Stimulated activated effector memory CD8-positive, alpha-beta T cell treated with anti-CD3 and anti-CD28 coated beads, Interleukin-12 subunit alpha, Interleukin-12 subunit beta, amount 100 ng/mL, for 72 hours (primary cell): ENCODE measurements at regions not wholly inside any gene's neighbourhood (a gene's known extent, or its start where the extent isn't known, plus 50 kb on each side); places are given as distances from the start of the nearest gene placed in this dataset.

Experiments used
- ATAC-seq: fragments of 150-1000 bp; cut with Tn5 transposase; 2 replicates; pipeline ENCODE4 v1.10.0; 2021
- DNase-seq, 2 donors: peaks; one replicate each; pipeline ENCODE4 v3.0.0; 2021 to 2022; ENCODE audit warnings: low spot score in 2 of 2
- H3K27ac Mint-ChIP-seq: one replicate; pipeline ENCODE4 v1.8.0; 2022; ENCODE audit warnings: mild to moderate bottlenecking, mixed read lengths
- H3K36me3 Mint-ChIP-seq: one replicate; pipeline ENCODE4 v1.8.0; 2022; ENCODE audit warnings: mild to moderate bottlenecking, mixed read lengths
- H3K4me1 Mint-ChIP-seq: one replicate; pipeline ENCODE4 v1.8.0; 2022; ENCODE audit warnings: mixed read lengths
- H3K4me3 Mint-ChIP-seq: one replicate; pipeline ENCODE4 v1.8.0; 2022; ENCODE audit warnings: mild to moderate bottlenecking, mixed read lengths
- H3K9me3 Mint-ChIP-seq: one replicate; pipeline ENCODE4 v1.8.0; 2022; ENCODE audit warnings: mixed read lengths

DNA sequence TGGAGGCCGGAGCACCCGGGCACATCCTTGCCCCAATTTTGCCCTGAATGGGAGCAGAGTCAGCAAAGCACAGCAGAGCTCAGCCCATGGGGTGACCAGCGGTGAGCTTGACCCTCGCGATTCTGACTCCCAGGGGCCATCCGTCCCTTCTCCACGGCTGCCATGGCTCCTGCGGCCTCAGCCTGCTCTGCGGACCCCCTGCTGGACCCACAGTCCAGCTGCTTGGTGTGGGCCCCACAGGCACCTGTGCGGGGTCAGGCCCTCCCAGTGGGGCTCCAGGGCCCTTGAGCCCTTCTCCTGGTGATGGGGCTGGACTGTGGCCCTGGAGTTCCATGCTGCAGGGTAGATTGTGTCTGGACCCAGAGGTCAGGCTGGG is 144.2 kb downstream of the ENGASE start:
- peaks cover 6% of the 10 kb centered on the region for H3K36me3 Mint-ChIP-seq
- H3K9me3 Mint-ChIP-seq, result no peaks in the 10 kb centered on the region
- DNase-seq (no peak), ATAC-seq (no peak)
- no peak overlapping the region for H3K4me3 Mint-ChIP-seq
- peaks cover 8% of the 10 kb centered on the region for H3K4me1 Mint-ChIP-seq
- no peak overlapping the region for H3K27ac Mint-ChIP-seq

DNA sequence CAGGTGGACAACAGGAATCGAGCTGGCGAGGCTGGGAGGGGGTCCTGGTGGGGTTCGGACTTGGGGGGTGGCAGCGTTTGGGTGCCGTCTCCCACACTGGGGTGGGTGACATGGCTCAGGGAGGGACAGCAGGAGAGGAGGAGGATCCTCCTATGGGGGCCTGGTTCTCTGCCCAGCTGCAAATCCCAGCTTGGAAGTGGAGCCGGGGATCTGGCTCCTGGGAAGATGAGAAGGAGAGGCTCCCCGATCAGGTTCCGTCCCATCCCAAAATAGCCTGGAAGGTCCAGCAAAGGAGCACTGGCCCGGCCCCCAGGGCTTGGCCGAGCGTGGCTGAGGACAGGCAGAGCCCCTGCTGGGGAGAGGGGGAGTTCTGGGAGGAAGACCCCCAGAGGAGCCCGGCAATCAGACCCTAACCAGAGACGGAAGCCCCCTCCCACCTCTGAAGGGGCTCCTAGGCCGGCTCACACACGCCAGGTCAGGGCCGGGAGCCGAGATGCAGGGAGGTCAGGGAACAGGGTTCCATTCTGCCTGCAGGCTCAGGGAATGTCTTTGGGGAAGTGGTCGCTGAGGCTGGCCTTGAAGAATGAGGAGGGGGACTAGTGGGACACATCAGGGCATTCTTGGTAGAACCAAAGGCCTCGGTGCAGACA is 143.7 kb downstream of the ENGASE start:
- Mint-ChIP-seq H3K4me1 (peaks cover 8% of the 10 kb centered on the region), H3K27ac (no peak overlapping the region), H3K9me3 (no peaks in the 10 kb centered on the region), H3K4me3 (no peak overlapping the region), H3K36me3 (peaks cover 6% of the 10 kb centered on the region)
- DNase-seq (no peak), ATAC-seq (no peak)

GRCh38 chr17:79217473-79218135 is 143.0 kb downstream of the ENGASE start:
- Mint-ChIP-seq H3K4me3 (no peak overlapping the region), H3K4me1 (peaks cover 8% of the 10 kb centered on the region), H3K27ac (no peak overlapping the region), H3K9me3 (no peaks in the 10 kb centered on the region), H3K36me3 (peaks cover 6% of the 10 kb centered on the region)
- ATAC-seq (no peak), DNase-seq (no peak)

- Mint-ChIP-seq H3K9me3 (no peaks in the 10 kb centered on the region), H3K27ac (no peak overlapping the region), H3K36me3 (peaks cover 6% of the 10 kb centered on the region), H3K4me3 (no peak overlapping the region), H3K4me1 (peaks cover 8% of the 10 kb centered on the region)
- DNase-seq, result no peak
- no peak for ATAC-seq
These were observed 142.2 kb downstream of the ENGASE start for GRCh38 chr17:79216826-79217225.

DNA sequence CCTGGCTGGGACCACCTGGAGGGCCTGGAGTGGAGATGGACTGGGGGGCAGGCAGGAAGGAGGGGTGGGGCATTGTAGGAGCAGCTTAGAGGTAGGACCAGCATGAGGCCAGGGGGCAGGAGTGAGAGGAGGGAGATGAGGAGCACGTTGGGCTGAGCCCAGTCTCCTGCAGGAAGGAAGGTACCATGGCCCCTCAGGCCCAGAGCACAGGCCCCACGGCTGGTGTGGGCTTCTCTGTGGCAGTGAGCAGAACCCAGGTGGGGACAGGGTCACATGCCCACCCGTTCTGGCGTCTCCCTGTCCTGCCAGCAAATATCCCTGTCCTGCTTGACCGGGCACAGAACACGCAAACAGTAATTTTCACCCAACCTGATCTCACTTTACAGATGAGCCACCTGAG is 141.8 kb downstream of the ENGASE start:
- H3K27ac Mint-ChIP-seq, result no peak overlapping the region
- H3K4me1 Mint-ChIP-seq, result peaks cover 8% of the 10 kb centered on the region
- ATAC-seq (no peak), DNase-seq (no peak)
- H3K4me3 Mint-ChIP-seq, result no peak overlapping the region
- H3K36me3 Mint-ChIP-seq, result peaks cover 6% of the 10 kb centered on the region
- no peaks in the 10 kb centered on the region for H3K9me3 Mint-ChIP-seq

DNA sequence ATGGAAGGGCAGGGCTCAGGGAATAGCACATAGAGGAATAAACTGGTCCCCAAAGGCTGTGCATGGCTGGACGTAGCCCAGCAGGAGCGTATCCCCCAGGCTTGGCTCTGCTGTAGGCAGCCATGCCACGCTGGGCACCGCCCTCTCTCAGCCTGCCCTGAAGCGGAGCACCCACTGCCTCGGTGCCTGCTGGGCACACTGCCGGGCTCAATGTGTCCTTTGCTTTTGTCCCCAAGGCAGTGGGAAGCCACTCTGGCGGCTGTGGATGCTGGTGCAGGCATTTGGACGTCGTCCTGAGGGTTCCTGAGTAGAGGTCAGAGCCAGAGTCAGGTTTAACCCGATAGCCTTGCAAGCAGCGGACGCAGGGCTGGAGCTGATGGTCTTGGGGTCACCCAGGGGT is 141.0 kb downstream of the ENGASE start:
- peaks cover 4% of the 10 kb centered on the region for H3K36me3 Mint-ChIP-seq
- H3K9me3 Mint-ChIP-seq, result no peaks in the 10 kb centered on the region
- no peak overlapping the region for H3K27ac Mint-ChIP-seq
- no peak overlapping the region for H3K4me3 Mint-ChIP-seq
- peaks cover 6% of the 10 kb centered on the region for H3K4me1 Mint-ChIP-seq
- DNase-seq (no peak), ATAC-seq (no peak)

DNA sequence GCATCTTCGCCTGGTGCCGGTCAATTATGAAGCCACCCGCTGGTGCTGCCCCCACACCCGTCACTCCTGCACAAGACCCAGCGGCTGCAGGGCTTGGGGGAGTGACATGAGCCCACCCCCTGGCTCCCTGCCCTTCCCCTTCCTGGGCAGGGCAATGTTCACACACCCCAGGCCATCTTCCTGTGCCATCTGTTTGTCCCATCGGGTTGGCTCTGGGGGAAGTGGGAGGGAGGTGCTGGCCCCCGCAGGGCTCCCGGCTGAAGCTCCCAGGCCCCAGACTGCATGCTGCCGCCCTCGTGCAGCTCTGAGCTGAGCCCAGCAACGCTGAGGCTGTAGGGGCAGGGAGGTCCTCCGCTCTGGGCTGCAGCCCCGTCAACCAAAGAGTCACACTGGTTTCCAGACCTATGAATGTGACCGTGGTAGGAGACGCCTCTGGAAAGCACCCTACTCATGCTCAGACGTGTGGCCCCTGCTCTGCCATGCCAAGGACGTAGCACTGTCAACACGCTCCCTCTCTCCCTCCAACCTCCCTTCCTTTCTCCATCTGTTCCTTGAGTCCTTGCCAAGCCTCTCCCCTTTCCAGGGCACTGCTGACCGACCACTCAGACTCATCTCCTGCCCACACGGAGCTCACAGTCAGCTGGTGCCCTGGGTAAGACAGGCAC is 140.4 kb downstream of the ENGASE start:
- no peaks in the 10 kb centered on the region for H3K9me3 Mint-ChIP-seq
- DNase-seq, result no peak
- no peak overlapping the region for H3K4me3 Mint-ChIP-seq
- no peaks in the 10 kb centered on the region for H3K36me3 Mint-ChIP-seq
- no peak for ATAC-seq
- H3K27ac Mint-ChIP-seq, result no peak overlapping the region
- peaks cover under 1% of the 10 kb centered on the region for H3K4me1 Mint-ChIP-seq

- no peak for DNase-seq
- Mint-ChIP-seq H3K9me3 (no peaks in the 10 kb centered on the region), H3K27ac (no peak overlapping the region), H3K36me3 (no peaks in the 10 kb centered on the region), H3K4me1 (no peaks in the 10 kb centered on the region), H3K4me3 (no peak overlapping the region)
- ATAC-seq, result no peak
These were observed 139.8 kb downstream of the ENGASE start for GRCh38 chr17:79214459-79214858.

GRCh38 chr17:79213305-79213704 is 138.7 kb downstream of the ENGASE start:
- Mint-ChIP-seq H3K4me3 (no peak overlapping the region), H3K9me3 (no peaks in the 10 kb centered on the region), H3K4me1 (no peaks in the 10 kb centered on the region), H3K27ac (no peak overlapping the region), H3K36me3 (no peaks in the 10 kb centered on the region)
- DNase-seq (no peak), ATAC-seq (no peak)

DNA sequence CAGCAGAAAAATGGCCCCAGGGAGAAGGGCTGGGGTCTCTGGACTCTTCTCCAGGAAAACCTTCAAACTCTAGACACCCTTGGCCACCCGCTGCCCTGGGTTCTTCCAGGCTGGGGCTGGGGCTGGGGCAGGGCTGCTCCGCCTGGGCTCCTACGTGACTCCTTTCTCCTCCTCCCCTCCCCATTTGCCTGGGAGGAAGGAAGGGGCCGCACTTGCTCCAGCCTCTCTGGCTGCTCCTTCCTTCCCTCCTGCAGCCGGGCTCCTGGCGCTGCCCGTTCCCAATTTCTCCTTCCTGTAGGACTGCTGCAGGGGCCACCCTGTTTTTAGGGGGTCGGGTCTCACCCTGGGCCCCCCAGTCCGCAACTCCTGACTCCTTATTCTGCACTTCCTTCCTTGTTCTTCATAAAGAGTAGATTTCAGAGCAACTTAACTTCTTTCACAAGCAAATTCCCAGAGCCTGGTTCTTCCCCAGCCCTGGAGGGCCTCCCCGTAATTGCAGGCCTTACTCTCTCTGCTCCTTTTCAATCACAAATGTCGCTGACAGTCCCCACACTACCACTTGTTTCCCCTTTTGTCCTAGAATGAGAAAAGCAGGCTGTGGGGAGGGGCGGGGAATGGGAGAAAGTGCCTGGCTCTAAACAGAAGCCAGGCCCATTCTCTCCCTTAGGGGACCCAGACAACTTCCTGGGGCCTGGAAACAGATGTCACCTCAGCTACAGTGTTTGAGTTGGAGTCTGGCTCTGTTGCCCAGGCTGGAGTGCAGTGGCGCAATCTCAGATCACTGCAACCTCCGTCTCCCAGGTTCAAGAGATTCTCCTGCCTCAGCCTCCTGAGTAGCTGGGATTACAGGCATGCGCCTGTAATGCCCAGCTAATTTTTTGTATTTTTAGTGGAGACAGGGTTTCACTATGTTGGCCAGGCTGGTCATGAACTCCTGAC is 137.8 kb downstream of the ENGASE start:
- no peak overlapping the region for H3K27ac Mint-ChIP-seq
- no peaks in the 10 kb centered on the region for H3K9me3 Mint-ChIP-seq
- H3K4me3 Mint-ChIP-seq, result no peak overlapping the region
- no peaks in the 10 kb centered on the region for H3K4me1 Mint-ChIP-seq
- DNase-seq (no peak), ATAC-seq (no peak)
- H3K36me3 Mint-ChIP-seq, result no peaks in the 10 kb centered on the region

DNA sequence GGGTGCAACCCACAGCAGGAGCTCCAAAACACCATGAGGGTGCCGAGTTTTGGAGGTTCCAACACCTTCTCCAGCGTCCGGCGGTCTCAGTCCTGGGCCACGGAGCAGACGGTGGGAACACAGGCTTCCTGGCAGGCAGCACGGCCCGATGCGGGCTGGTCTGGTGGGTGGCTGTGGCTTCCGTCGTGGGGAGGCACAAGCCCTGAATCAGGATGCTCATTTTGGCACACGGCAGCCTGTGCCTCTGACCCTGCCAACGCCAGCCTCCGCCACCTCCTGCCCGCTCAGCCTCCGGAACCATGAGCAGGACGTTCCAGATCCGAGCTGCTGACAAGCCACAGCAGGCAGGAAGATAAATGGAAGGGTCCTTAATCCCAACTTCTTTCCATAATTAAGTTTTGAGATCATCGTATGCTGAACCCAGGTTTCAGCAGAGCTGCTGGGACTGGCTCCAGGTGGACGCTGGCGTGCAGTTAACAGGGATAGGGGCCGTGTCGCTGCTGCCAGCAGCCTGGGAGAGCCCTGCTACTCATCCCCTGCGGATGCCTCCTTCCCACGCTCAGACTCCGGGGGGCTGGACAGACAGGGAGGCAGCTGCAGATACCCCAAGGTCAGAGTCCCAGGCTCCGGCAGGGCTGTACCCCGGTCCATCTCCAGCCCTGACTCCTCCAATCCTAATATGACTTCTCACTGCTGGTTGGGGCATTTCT is 136.6 kb downstream of the ENGASE start:
- ATAC-seq (no peak), DNase-seq (no peak)
- Mint-ChIP-seq H3K36me3 (no peaks in the 10 kb centered on the region), H3K27ac (no peak overlapping the region), H3K9me3 (no peaks in the 10 kb centered on the region), H3K4me1 (no peaks in the 10 kb centered on the region), H3K4me3 (no peak overlapping the region)

GRCh38 chr17:79210638-79211037 is 136.0 kb downstream of the ENGASE start:
- ATAC-seq (no peak), DNase-seq (no peak)
- H3K4me1 Mint-ChIP-seq, result no peaks in the 10 kb centered on the region
- H3K4me3 Mint-ChIP-seq, result no peak overlapping the region
- H3K27ac Mint-ChIP-seq, result no peak overlapping the region
- no peaks in the 10 kb centered on the region for H3K36me3 Mint-ChIP-seq
- no peaks in the 10 kb centered on the region for H3K9me3 Mint-ChIP-seq

GRCh38 chr17:79207960-79208359 is 133.3 kb downstream of the ENGASE start:
- Mint-ChIP-seq H3K4me1 (no peaks in the 10 kb centered on the region), H3K4me3 (no peak overlapping the region), H3K36me3 (no peaks in the 10 kb centered on the region), H3K9me3 (no peaks in the 10 kb centered on the region), H3K27ac (no peak overlapping the region)
- no peak for ATAC-seq
- DNase-seq, result no peak

DNA sequence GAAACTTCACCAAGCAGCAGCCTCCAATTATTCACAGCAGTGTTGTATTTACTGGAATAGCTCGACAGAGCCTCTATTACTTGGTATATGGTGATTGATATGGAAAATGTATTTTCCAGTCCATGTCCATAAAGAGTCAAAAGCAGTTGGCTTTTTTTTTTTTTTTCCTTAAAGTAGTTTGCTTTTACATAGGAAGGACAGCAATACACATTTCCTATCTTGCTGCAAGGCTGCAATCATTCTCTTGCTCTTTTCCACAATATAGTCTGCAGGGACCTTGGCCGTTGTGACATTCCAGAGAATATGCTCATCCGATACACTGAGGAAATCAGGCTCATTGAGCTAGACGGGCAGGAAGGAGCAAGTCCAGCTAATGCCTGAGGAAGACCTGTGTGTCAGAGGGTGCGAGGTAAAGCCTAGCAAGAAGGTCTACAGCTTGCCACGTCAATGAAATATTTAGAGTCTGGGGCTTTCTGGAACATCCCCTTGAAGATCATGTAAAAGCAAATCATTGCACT is 131.1 kb downstream of the ENGASE start:
- no peaks in the 10 kb centered on the region for H3K9me3 Mint-ChIP-seq
- no peak for ATAC-seq
- no peaks in the 10 kb centered on the region for H3K4me1 Mint-ChIP-seq
- H3K4me3 Mint-ChIP-seq, result no peak overlapping the region
- H3K27ac Mint-ChIP-seq, result no peak overlapping the region
- no peaks in the 10 kb centered on the region for H3K36me3 Mint-ChIP-seq
- no peak for DNase-seq

- no peak overlapping the region for H3K27ac Mint-ChIP-seq
- no peaks in the 10 kb centered on the region for H3K4me1 Mint-ChIP-seq
- DNase-seq (no peak), ATAC-seq (no peak)
- no peaks in the 10 kb centered on the region for H3K9me3 Mint-ChIP-seq
- H3K36me3 Mint-ChIP-seq, result no peaks in the 10 kb centered on the region
- H3K4me3 Mint-ChIP-seq, result no peak overlapping the region
These were observed 129.6 kb downstream of the ENGASE start for GRCh38 chr17:79204261-79204660.
